EH (cell line): ENCODE measurements at regions not wholly inside any gene's neighbourhood (a gene's known extent, or its start where the extent isn't known, plus 50 kb on each side); places are given as distances from the start of the nearest gene placed in this dataset.
A peak's percentile ranks its signal among the peaks of the same experiment; 100 is the strongest.
"Not testable (repeated sequence)": the region's sequence is repeated elsewhere in the genome, so short reads cannot be mapped to it uniquely, and the experiment has no call there.

Source experiments
- DNase-seq: peaks from one replicate; pipeline ENCODE4 v3.0.0-alpha.2; 2015; ENCODE audit warnings: low read depth

GRCh38 chr10:30697806-30698205 is 68.3 kb upstream of the LYZL2 start:
- DNase-seq = no peak

GRCh38 chr10:30697221-30697620 is 67.7 kb upstream of the LYZL2 start:
- not testable (repeated sequence) for DNase-seq

DNA sequence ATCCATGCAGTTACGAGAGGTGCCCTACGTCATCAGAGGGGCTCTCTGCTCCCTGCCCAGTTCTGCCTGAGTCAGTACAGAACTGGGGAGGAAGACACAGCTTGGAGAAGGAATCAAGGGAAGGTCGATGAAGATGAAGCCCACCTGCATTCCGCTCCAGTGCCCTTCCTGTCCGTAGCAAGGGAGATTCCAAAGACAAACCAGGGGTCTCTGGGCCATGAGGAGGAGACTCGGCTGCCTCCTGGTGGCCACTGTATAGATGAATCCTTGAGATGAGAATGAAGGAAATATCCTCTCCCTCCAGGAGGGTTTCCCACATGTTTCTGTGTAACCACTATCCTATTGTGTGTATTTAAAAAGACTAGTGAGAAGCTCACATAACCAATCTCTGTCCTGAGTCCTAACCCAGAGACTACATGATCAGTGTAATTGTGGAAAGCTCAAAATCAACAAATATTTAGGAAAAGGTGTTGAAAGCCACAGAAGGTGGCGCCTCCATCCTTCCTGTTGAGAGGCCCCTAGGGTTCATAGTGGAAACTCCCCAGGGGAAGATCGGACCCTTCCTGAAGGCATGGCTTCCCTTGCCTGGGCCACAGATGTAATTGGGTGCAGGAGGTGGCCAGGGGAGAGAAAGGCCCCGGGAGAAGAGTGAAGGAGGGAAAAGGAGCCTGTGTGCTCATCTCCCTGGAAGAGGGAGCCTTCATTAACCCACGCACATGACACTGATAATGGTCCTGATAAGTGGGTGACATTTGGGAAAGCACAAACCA is 67.0 kb upstream of the LYZL2 start:
- DNase-seq = not testable (repeated sequence)

DNA sequence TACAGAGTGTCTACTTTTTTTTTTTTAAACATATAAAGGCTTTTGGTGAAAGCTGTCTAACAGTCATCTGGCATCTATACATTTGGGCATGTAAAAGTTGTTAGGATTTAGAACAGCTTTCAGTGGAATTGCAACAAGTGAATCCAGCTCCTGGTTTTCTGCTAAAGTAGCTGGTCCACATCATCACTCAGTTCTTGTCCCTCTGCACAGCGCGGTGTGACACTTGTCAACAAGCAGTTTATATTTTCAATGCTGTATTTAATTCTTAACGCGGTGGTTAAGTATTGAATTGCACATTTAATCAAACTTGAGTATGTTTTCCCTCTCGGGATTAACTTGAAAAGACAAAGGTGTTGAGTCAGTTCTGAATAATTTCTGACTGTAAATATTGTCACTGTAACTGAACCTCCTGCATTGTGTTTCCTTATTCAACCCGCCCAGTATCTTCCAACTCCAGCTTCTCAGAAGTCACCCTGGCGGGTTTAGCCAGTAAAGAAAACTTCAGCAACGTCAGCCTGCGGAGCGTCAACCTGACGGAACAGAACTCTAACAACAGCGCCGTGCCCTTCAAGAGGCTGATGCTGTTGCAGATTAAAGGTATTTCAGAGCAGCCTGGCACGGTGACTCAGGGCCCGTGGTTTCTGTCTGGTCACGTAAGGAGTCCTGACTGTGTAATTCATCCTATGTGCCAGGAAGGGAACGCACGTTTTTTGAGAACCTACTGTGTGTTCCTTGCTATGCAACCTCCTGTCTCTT is 66.1 kb upstream of the LYZL2 start:
- DNase-seq = peak; percentile 34

- no peak for DNase-seq
Measured at GRCh38 chr10:30694518-30695228, 65.1 kb upstream of the LYZL2 start.

GRCh38 chr10:30691639-30692015 is 62.1 kb upstream of the LYZL2 start:
- peak; percentile 79 for DNase-seq

GRCh38 chr10:30690948-30691638 is 61.5 kb upstream of the LYZL2 start:
- DNase-seq = not testable (repeated sequence)

DNA sequence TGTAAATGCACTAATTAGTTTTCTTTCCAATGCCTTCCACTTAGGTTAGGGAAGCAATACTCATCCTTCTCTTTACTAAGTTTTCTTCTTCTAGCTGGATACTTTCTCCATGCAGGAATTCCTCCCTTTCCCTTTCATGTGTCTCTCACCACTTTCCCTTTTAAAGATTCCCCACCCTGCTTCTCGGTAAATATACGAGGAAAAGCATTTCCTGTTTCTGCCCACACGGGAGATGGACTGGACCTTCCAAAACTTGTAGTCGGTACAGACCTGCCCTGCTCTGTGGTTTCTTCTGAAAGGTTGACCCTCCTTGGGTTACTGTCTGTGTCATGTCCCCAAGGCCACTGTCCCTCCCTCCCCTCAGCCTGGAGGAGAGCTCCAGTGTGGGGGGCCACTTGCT is 58.9 kb upstream of the LYZL2 start:
- peak; percentile 11 for DNase-seq

- peak; percentile 84 for DNase-seq
Measured at GRCh38 chr10:30687698-30688213, 58.2 kb upstream of the LYZL2 start.

DNA sequence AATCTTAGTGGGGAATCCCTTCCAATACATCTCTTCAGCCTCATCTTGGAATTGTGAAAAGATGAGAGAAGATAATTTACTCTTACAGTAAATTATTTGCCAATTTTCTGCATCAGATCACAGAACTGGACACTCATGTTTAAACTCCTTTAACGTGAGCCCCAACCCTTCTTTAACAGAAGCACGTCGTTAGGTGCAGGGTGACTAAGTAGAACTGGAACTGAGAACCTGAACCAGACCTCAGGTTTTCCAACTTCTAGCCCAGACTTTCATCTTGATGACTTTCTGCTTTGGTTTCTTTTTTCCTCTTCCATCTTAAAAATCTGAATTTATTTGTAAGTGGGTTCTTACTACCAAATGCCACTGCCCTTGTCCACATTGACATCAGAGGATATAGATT is 57.2 kb upstream of the LYZL2 start:
- no peak for DNase-seq

DNA sequence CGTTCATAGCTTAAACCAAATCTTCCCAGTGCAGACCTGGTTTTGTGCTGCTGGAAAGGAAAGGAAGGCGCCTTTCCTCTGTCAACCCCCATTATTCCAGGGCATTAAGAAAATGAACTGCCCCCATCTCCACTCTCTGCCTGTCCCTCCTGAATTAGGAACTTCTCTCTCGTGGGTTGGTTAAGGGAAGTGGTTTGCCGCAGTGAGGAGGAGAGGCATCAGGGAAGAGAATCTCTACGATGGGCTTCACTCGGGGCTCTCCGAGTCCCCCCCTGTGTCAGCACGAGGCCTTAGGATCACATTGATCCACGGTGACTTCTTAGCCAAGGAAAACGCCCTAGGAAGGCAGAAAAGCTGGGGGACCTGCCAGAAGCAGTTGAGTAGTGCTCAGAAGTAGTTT is 53.9 kb upstream of the LYZL2 start:
- no peak for DNase-seq

DNA sequence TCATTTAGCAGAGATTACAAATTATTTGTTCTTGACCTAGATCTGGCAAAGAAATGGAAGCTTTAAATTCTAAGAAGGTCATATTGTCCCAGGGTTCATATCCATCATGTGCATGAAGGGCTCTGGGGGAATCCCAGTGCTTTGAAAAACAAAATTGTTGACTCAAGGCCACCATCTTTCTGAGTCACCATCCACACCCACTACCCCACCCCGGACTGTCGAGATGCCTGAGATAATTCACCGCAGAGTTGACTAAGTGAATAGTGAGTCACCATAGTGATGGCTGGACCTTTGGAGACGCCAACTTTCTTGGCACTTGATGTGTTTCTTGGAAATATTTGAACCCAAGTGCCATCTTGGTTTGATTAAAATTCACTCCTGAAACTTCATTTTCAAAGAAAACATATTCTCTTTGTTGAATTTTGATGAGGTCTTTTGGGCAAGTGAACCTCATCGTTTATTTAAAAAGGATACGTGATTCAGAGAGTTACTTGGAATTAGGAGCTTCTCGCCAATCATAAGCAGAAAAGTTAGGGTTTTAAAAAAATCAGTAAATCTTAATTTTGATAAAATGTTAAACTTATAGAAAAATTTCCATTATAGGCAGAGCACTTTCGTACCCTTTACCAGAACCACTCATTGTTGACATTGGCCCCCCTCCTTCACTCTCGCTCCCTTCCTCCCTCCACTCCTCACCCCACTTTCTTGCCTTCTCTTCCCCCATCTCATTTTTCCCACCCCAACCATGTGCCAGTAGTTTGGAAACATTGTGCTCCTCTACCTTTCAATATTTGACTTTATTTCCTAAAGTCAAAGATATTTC is 53.0 kb upstream of the LYZL2 start:
- peak; percentile 96 for DNase-seq

DNA sequence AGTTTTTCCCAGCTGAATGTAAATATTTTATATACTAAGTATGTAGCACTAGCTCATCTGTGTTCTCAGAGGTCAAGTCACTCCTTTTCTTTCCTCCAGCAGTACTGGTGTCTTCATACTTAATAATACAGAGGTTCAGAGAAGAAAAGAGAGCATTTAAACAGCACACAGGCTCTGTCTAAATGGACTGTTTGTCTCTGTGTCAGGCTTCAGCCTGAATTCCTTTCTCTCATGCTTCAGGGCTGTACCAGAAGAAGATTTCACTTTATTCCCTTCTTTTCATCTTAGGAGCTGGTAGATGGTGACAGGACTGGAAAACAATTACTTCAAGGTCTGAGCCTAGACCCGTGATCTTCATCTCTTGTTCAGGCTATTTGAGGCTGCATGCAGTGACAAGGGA is 51.4 kb upstream of the LYZL2 start:
- DNase-seq = no peak
